GM12874 (cell line): ENCODE measurements at regions not wholly inside any gene's neighbourhood (a gene's known extent, or its start where the extent isn't known, plus 50 kb on each side); places are given as distances from the start of the nearest gene placed in this dataset.

ENCODE experiments used
- TF ChIP-seq, protein P1 (sequence below): IDR thresholded peaks from 2 replicates; pipeline ENCODE4 v1.5.1; 2011; ENCODE audit warnings: low read depth, mild to moderate bottlenecking, control low read depth, low read length, moderate library complexity; ENCODE audit not compliant: insufficient read depth

DNA sequence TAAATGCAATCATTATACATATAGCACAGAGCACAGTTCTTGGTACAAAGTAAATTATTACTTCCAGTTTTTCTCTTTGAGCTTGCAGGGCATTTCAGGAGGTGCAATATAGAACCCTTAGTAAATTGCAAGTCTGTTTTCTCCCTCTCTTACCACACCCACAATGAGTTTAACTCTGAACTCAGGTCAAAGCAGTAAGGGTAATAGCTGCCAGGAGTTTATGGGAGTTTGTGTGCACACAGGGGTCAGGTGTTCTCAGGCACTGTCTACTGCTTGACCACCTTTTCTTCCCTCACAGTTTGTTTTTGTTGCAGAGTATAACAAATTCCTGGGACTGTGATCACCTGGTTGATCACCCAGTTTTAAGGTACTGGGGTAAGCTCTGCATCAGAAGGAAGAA is 478.5 kb upstream of the TENM4 start:
- TF ChIP-seq, protein P1, sequence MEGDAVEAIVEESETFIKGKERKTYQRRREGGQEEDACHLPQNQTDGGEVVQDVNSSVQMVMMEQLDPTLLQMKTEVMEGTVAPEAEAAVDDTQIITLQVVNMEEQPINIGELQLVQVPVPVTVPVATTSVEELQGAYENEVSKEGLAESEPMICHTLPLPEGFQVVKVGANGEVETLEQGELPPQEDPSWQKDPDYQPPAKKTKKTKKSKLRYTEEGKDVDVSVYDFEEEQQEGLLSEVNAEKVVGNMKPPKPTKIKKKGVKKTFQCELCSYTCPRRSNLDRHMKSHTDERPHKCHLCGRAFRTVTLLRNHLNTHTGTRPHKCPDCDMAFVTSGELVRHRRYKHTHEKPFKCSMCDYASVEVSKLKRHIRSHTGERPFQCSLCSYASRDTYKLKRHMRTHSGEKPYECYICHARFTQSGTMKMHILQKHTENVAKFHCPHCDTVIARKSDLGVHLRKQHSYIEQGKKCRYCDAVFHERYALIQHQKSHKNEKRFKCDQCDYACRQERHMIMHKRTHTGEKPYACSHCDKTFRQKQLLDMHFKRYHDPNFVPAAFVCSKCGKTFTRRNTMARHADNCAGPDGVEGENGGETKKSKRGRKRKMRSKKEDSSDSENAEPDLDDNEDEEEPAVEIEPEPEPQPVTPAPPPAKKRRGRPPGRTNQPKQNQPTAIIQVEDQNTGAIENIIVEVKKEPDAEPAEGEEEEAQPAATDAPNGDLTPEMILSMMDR, result no peak

DNA sequence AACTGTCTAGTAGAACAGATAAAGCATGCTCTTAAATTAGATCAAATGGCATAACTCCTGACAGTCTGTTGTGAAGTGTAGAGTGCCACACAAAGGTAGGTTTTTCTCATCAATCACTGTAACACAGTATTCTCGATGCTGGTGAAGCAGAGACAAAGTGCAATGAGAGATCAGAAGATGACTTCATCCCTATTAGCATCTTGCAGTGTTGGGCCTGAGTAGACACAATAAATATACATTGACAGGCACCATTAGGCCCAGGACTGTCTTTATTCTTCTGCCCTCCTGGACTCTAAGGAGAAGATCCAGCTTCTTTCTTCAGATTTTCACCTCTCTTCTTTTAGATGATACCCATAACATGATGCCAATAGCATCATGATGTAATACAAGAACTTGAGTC is 478.0 kb upstream of the TENM4 start:
- TF ChIP-seq, protein P1, result no peak

DNA sequence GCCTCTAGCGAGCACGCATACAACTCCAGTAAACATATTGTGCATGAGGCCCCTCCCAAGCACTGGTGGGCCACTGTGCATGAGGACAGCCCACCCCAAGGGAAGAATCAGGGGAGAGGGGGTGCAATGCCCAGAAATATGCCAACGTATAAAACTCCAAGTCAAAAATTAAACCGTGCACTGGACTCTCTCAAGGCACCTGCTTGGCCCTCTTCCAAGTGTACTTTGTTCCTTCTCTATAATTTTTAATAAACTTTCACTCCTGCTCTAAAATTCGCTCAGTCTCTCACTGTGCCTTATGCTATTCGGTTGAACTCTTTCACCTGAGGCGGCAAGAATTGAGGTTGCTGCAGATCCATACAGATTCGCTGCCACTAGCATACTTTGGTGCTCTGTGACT is 465.3 kb upstream of the TENM4 start:
- TF ChIP-seq, protein P1, result no peak

DNA sequence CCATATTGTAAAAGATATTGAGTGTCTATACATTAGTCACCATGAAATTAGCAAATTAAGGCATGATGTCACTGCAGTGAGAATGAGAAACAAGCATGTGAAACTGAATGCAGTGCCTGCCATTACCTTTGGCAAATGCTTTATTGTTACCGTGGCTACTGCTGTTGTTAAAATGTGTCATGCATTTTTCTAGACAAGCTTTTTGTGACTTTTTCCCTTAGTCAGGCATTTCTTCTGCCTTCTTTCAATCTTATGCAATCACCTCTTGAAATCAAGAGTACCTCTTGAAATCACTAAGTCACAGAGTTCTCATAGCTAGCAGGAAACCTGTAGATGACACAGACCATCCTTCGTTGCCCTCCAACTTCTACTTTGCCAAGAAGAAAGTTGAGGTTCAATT is 461.7 kb upstream of the TENM4 start:
- TF ChIP-seq, protein P1, result no peak

DNA sequence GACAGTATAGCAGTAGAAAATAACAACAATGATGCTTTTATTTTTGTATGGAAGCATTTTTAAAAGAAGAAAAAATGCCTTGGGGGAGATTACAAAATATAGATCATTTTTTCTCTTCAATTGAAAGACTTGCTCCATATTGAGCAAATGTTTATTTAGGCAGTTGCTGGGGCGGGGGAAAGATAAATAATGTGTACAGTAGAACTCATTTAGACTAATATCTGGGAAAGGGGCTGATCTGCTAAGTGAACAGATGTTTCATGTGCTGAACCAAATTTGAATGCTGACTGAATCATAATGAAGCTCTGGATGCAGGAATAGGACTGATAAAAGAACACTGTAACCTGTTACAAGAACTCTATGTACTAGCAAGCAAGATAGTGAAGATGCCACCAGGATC is 457.1 kb upstream of the TENM4 start:
- TF ChIP-seq, protein P1, result no peak

DNA sequence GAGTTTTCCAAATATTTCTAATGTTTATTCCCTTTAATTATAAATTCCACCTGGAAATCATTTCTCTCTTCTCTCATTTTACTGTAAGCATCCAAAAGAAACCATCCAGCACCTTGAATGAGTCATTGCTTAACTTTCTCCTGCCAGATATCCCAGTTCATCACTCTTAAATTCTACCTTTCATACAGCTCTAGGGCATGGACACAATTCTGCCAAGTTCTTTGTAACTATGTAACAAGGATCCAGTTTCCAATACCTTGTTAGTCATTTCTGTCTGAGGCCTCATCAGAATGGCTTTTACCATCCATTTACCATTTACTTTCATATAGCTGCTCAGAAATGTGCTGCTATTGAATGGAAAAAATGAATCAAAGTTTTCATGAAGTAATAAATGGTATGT is 455.4 kb upstream of the TENM4 start:
- TF ChIP-seq, protein P1, result no peak

DNA sequence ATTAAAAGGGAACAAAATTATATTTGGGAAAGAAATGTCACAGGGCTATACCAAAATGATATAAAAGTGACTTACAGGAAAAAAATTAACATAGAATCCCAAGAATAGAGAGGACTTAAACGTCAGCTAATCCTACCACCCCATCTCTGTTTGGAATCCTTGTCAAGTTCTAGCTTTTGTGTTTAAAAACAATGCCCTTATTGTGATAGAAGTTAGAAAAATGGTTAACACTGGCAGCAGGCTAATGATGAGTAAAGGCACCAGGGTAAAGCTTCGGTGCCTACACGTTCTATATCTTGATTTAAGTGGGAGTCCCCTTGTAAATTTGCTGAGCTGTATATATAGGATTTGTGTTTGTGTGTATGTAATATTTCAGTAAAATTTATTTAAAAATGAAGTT is 453.3 kb upstream of the TENM4 start:
- TF ChIP-seq, protein P1, result no peak

DNA sequence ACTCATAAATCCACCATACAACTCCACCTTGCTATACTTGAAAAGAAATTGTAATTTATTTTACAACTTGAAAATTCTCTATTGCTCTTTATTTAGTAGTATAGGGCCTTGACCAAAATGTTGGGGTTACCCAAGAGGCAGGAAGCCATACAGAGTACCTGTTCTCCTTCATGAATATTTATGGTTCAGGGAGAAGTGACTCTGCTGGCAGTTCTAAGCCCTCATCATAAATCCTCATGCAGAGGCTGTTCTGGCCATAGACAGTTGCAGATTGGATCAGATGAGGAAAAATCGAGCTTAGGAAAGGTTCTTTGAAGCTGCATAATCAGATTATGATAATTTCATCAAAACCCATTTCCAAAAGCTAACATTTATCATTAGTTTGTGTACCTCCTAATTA is 449.4 kb upstream of the TENM4 start:
- TF ChIP-seq, protein P1, result no peak
